HEK293 (cell line): ENCODE measurements at regions not wholly inside any gene's neighbourhood (a gene's known extent, or its start where the extent isn't known, plus 50 kb on each side); places are given as distances from the start of the nearest gene placed in this dataset.
A peak's percentile ranks its signal among the peaks of the same experiment; 100 is the strongest.

ENCODE experiments used
- CTCF ChIA-PET: fragments of 350-600 bp; formaldehyde crosslinking; extraction: SDS; loops from one replicate; lab custom pipeline; 2021; ENCODE audit warnings: antibody characterized with exemption; lab: Yijun Ruan, JAX
- POLR2A ChIA-PET: fragments of 300-600 bp; formaldehyde crosslinking; extraction: SDS; loops from one replicate; lab custom pipeline; 2020; ENCODE audit warnings: antibody characterized with exemption, inconsistent platforms; lab: Yijun Ruan, JAX
- H3K27ac ChIP-seq: fragments of 200-500 bp; sonication (Bioruptor generic); 2 replicates; pipeline ENCODE4 v1.5.1; 2014; ENCODE audit warnings: low read depth, low read length, control low read depth, inconsistent platforms; ENCODE audit errors: extremely low read depth
- H3K36me3 ChIP-seq, 2 experiments: fragments of 200-500 bp in 1 of 2; sonication (Bioruptor generic) in 1 of 2; 1 replicate in 1 of 2; 2 replicates in 1 of 2; pipeline ENCODE4 v1.5.1; 2014 to 2017; ENCODE audit warnings: inconsistent platforms in 2 of 2, low read length in 2 of 2; ENCODE audit not compliant: control insufficient read depth in 2 of 2, insufficient read depth in 1 of 2
- H3K4me1 ChIP-seq: fragments of 200-500 bp; sonication (Bioruptor generic); 2 replicates; pipeline ENCODE4 v1.5.1; 2014; ENCODE audit warnings: mild to moderate bottlenecking, low read length, inconsistent platforms; ENCODE audit not compliant: control insufficient read depth, insufficient read depth
- H3K4me3 ChIP-seq: 2 replicates; pipeline ENCODE4 v1.5.1; 2011; ENCODE audit warnings: low read depth, mild to moderate bottlenecking, control low read depth, low read length, moderate library complexity
- H3K9me3 ChIP-seq: fragments of 200-500 bp; sonication (Bioruptor generic); 2 replicates; pipeline ENCODE4 v1.5.1; 2014; ENCODE audit warnings: low read depth, low read length, inconsistent platforms; ENCODE audit not compliant: control insufficient read depth, insufficient read depth
- GFI1B ChIP-seq: fragments of 450-650 bp; formaldehyde crosslinking; IDR thresholded peaks from 2 replicates; pipeline ENCODE4 v1.5.1; 2016; ENCODE audit warnings: missing biosample characterization, missing genetic modification characterization
- KLF8 ChIP-seq: fragments of 450-650 bp; formaldehyde crosslinking; IDR thresholded peaks from 2 replicates; pipeline ENCODE4 v1.5.1; 2016; ENCODE audit warnings: missing biosample characterization, missing genetic modification characterization
- TRIM28 ChIP-seq: IDR thresholded peaks from 2 replicates; pipeline ENCODE4 v1.6.1; 2011; ENCODE audit warnings: low read length, control low read depth, borderline replicate concordance
- ZBTB17 ChIP-seq: fragments of 450-650 bp; formaldehyde crosslinking; IDR thresholded peaks from 2 replicates; pipeline ENCODE4 v1.5.1; 2016; ENCODE audit warnings: missing biosample characterization, missing genetic modification characterization
- ZNF24 ChIP-seq: fragments of 450-650 bp; formaldehyde crosslinking; IDR thresholded peaks from 2 replicates; pipeline ENCODE4 v1.5.1; 2016; ENCODE audit warnings: missing biosample characterization, missing genetic modification characterization
- ZNF292 ChIP-seq: fragments of 450-650 bp; formaldehyde crosslinking; IDR thresholded peaks from 2 replicates; pipeline ENCODE4 v1.5.1; 2016; ENCODE audit warnings: low read depth, missing biosample characterization, missing genetic modification characterization, borderline replicate concordance
- ZNF350 ChIP-seq: fragments of 450-650 bp; formaldehyde crosslinking; IDR thresholded peaks from 2 replicates; pipeline ENCODE4 v1.5.0; 2017; ENCODE audit warnings: missing biosample characterization, mild to moderate bottlenecking, missing genetic modification characterization
- ZNF48 ChIP-seq: fragments of 450-650 bp; formaldehyde crosslinking; IDR thresholded peaks from 2 replicates; pipeline ENCODE4 v1.5.1; 2016; ENCODE audit warnings: missing biosample characterization, missing genetic modification characterization
- ZNF510 ChIP-seq: fragments of 450-650 bp; formaldehyde crosslinking; IDR thresholded peaks from 2 replicates; pipeline ENCODE4 v1.5.1; 2018; ENCODE audit warnings: mild to moderate bottlenecking, missing genetic modification characterization, missing biosample characterization; ENCODE audit not compliant: insufficient replicate concordance
- ZNF529 ChIP-seq: fragments of 450-650 bp; formaldehyde crosslinking; IDR thresholded peaks from 2 replicates; pipeline ENCODE4 v1.5.1; 2017; ENCODE audit warnings: missing genetic modification characterization, missing biosample characterization; ENCODE audit not compliant: insufficient replicate concordance
- ZNF585B ChIP-seq: fragments of 450-650 bp; formaldehyde crosslinking; IDR thresholded peaks from 2 replicates; pipeline ENCODE4 v1.5.1; 2016; ENCODE audit warnings: missing biosample characterization, missing genetic modification characterization
- ZNF596 ChIP-seq: fragments of 450-650 bp; IDR thresholded peaks from 2 replicates; pipeline ENCODE4 v1.5.0; 2018; ENCODE audit warnings: missing biosample characterization, mild to moderate bottlenecking, missing genetic modification characterization, moderate library complexity
- ZNF610 ChIP-seq: fragments of 450-650 bp; formaldehyde crosslinking; IDR thresholded peaks from 2 replicates; pipeline ENCODE4 v1.5.1; 2016; ENCODE audit warnings: missing biosample characterization, missing genetic modification characterization, borderline replicate concordance
- ZNF621 ChIP-seq: fragments of 450-650 bp; formaldehyde crosslinking; IDR thresholded peaks from 2 replicates; pipeline ENCODE4 v1.5.1; 2017; ENCODE audit warnings: missing biosample characterization, missing genetic modification characterization
- ZNF664 ChIP-seq: fragments of 450-650 bp; formaldehyde crosslinking; IDR thresholded peaks from 2 replicates; pipeline ENCODE4 v1.5.1; 2016; ENCODE audit warnings: missing biosample characterization, missing genetic modification characterization
- ZNF747 ChIP-seq: fragments of 450-650 bp; formaldehyde crosslinking; IDR thresholded peaks from 2 replicates; pipeline ENCODE4 v1.5.1; 2016; ENCODE audit warnings: missing biosample characterization, missing genetic modification characterization
- ZNF76 ChIP-seq: fragments of 450-650 bp; formaldehyde crosslinking; IDR thresholded peaks from 2 replicates; pipeline ENCODE4; 2016; ENCODE audit warnings: low read depth, missing biosample characterization, missing genetic modification characterization, borderline replicate concordance
- ZSCAN23 ChIP-seq: fragments of 450-650 bp; formaldehyde crosslinking; IDR thresholded peaks from 2 replicates; pipeline ENCODE4 v1.5.1; 2016; ENCODE audit warnings: missing biosample characterization, missing genetic modification characterization
- TF ChIP-seq, protein P1 (sequence below): fragments of 450-650 bp; formaldehyde crosslinking; IDR thresholded peaks from 2 replicates; pipeline ENCODE4 v1.5.1; 2016; ENCODE audit warnings: missing biosample characterization, missing genetic modification characterization
- TF ChIP-seq, protein P2 (sequence below): fragments of 450-650 bp; formaldehyde crosslinking; IDR thresholded peaks from 2 replicates; pipeline ENCODE4 v1.5.1; 2017; ENCODE audit warnings: missing biosample characterization, missing genetic modification characterization
- TF ChIP-seq, protein P3 (sequence below): sonication (generic); formaldehyde crosslinking; IDR thresholded peaks from 2 replicates; pipeline ENCODE4 v1.8.1; 2022; ENCODE audit warnings: mild to moderate bottlenecking, moderate library complexity, missing genetic modification reagents

DNA sequence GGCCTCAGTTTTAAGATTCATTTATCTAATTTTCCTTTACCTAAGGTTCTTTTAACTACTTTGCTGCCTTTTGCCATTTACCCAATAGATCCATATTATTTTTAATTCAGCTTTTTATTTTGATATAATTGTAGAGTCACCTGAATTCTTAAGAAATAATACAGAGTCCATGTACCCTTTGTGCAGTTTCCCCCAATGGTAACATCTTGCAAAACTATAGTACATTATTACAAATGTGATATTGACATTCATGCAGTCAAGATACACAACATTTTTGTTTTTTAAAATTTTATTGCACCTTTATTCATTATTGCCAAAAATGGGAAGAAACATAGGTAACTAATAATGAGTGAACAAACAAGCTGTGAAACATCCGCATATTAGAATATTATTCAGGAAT is 208.7 kb upstream of the WDFY3 start:
- Histone ChIP-seq H3K4me1 (no peaks in the 10 kb centered on the region), H3K36me3 (no peaks in the 10 kb centered on the region), H3K4me3 (no peak overlapping the region), H3K27ac (no peak overlapping the region), H3K9me3 (no peaks in the 10 kb centered on the region)
- ChIA-PET POLR2A (no interaction called here), CTCF (no interaction called here)
- TF ChIP-seq ZNF292, result no peak
- TF ChIP-seq ZSCAN23 (tag by site-specific recombination), result no peak
- no peak for TF ChIP-seq TRIM28
- TF ChIP-seq, protein P1, sequence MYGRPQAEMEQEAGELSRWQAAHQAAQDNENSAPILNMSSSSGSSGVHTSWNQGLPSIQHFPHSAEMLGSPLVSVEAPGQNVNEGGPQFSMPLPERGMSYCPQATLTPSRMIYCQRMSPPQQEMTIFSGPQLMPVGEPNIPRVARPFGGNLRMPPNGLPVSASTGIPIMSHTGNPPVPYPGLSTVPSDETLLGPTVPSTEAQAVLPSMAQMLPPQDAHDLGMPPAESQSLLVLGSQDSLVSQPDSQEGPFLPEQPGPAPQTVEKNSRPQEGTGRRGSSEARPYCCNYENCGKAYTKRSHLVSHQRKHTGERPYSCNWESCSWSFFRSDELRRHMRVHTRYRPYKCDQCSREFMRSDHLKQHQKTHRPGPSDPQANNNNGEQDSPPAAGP (tag by site-specific recombination), result no peak
- no peak for TF ChIP-seq ZNF24 (tag by site-specific recombination)
- peak; percentile 92 for TF ChIP-seq ZNF529

DNA sequence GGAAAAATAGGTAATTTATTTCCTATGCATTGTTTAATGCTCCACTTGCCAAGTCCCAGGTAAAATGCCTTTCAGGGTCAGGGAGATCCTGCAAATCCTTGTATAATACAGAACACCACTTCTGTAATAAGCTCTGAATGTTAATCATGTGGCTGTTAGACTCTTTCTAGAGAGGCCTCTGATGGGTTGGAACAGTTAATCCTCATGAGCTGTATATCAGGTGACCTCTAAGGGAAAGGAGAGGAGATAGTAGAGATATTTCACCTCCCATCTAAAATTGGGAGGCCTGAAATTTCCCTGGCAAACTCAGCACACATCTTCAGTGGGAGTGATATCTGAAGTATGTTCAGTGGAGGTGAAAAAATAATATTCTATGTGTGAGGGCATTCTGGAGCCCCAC is 210.6 kb upstream of the WDFY3 start:
- H3K4me1 ChIP-seq, result no peaks in the 10 kb centered on the region
- H3K36me3 ChIP-seq, result no peaks in the 10 kb centered on the region
- H3K9me3 ChIP-seq, result no peaks in the 10 kb centered on the region
- TF ChIP-seq KLF8, result no peak
- no peak for TF ChIP-seq ZNF585B (tag by site-specific recombination)
- TF ChIP-seq, protein P2, sequence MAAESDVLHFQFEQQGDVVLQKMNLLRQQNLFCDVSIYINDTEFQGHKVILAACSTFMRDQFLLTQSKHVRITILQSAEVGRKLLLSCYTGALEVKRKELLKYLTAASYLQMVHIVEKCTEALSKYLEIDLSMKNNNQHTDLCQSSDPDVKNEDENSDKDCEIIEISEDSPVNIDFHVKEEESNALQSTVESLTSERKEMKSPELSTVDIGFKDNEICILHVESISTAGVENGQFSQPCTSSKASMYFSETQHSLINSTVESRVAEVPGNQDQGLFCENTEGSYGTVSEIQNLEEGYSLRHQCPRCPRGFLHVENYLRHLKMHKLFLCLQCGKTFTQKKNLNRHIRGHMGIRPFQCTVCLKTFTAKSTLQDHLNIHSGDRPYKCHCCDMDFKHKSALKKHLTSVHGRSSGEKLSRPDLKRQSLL (tag by site-specific recombination), result no peak
- no peak for TF ChIP-seq ZNF24 (tag by site-specific recombination)
- TF ChIP-seq ZNF350 (tag by site-specific recombination), result no peak
- no peak for TF ChIP-seq ZNF747
- no peak for TF ChIP-seq ZNF610 (tag by site-specific recombination)
- TF ChIP-seq ZNF48, result no peak
- no peak for TF ChIP-seq ZNF664 (tag by site-specific recombination)
- TF ChIP-seq ZNF76 (tag by site-specific recombination), result no peak
- no peak for TF ChIP-seq ZNF510 (tag by site-specific recombination)
- TF ChIP-seq ZNF621 (tag by site-specific recombination), result no peak
- TF ChIP-seq ZBTB17 (tag by site-specific recombination), result no peak
- TF ChIP-seq, protein P3, sequence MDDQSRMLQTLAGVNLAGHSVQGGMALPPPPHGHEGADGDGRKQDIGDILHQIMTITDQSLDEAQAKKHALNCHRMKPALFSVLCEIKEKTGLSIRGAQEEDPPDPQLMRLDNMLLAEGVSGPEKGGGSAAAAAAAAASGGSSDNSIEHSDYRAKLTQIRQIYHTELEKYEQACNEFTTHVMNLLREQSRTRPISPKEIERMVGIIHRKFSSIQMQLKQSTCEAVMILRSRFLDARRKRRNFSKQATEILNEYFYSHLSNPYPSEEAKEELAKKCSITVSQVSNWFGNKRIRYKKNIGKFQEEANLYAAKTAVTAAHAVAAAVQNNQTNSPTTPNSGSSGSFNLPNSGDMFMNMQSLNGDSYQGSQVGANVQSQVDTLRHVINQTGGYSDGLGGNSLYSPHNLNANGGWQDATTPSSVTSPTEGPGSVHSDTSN (CRISPR knock-in tag), result no peak
- CTCF ChIA-PET, result no interaction called here
- POLR2A ChIA-PET, result no interaction called here
- H3K27ac ChIP-seq, result no peak overlapping the region
- no peak overlapping the region for H3K4me3 ChIP-seq

DNA sequence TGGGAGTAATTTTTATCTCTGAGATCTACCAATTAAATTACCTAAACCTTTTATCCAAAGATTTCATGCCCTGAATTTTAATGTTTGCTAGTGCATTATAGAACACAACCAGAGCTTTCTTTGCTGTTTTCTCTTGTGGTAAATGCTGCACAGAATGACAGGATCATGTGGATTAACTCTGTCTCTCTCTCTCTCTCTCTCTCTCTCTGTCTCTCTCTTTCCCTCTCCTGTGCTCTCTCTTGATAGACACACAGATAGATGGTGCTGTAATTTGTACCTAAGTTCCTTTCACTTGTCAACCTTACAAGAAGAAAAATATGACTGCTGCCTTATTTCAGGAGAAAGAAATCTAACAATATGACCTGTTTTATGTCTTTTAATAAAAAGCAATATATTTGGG is 211.2 kb upstream of the WDFY3 start:
- peak; percentile 57; the same call in 1 of the 2 replicates for TF ChIP-seq ZNF596 (tag by site-specific recombination)
- no peak for TF ChIP-seq GFI1B (tag by site-specific recombination)
- TF ChIP-seq, all 188 proteins: peak for 1

More for the DNA sequence above, 211.2 kb upstream of the WDFY3 start:
- no peak overlapping the region for H3K27ac ChIP-seq
- H3K36me3 ChIP-seq, result no peaks in the 10 kb centered on the region
- ChIA-PET POLR2A (no interaction called here), CTCF (no interaction called here)
- no peaks in the 10 kb centered on the region for H3K9me3 ChIP-seq
- H3K4me1 ChIP-seq, result no peaks in the 10 kb centered on the region
- H3K4me3 ChIP-seq, result no peak overlapping the region
